ENCODE measurements at regions not wholly inside any gene's neighbourhood (a gene's known extent, or its start where the extent isn't known, plus 50 kb on each side); places are given as distances from the start of the nearest gene placed in this dataset.

GRCh38 chr1:82755191-82755590 is 954.5 kb downstream of the ADGRL2 start:
- no peak for TF ChIP-seq CTCF (IDR thresholded peaks at IDR 0.05)

DNA sequence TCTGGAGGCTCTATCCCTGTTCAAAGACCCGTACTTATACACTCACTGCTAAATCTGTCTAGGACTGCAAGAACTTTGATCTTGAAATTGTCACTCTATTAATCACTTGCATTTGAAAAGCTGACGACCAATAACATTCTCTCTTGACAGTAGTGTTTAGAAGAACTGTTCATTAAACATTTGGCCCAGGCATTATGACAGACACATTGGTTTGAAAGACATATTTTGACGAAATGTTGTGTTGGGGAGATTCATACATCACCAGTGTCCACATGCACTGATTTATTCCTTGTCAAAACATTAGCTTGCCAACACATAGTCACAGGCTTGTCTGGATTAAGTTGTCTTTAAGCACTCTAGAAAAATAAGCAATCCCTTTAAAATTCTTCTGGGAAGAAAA is 951.3 kb downstream of the ADGRL2 start:
- no peak for TF ChIP-seq CTCF (IDR thresholded peaks at IDR 0.05)

- TF ChIP-seq CTCF (IDR thresholded peaks at IDR 0.05), result no peak
Measured at GRCh38 chr1:82733645-82734044, 932.9 kb downstream of the ADGRL2 start.

GRCh38 chr1:82731216-82731615 is 930.5 kb downstream of the ADGRL2 start:
- no peak for TF ChIP-seq CTCF (IDR thresholded peaks at IDR 0.05)

DNA sequence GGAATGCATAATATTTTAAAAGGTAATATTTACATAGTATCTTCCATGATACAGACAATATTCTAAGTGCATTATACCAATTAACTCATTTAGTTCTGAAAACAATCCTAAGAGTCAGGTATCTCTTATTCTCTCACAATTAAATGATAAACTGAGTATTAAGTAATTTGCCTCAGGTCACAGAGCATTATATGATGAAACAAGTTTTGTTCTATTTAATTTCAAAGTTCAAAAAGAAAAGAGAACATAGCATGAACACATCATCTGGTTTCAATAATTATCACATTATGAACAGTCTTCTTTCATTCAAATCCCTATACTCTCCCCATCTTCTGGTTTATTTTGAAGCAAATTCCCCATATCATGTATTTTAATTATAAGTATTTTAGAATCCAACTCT is 927.5 kb downstream of the ADGRL2 start:
- no peak for TF ChIP-seq CTCF (IDR thresholded peaks at IDR 0.05)

GRCh38 chr1:82724246-82724645 is 923.5 kb downstream of the ADGRL2 start:
- TF ChIP-seq CTCF (IDR thresholded peaks at IDR 0.05), result no peak

- TF ChIP-seq CTCF (IDR thresholded peaks at IDR 0.05), result no peak
Measured at GRCh38 chr1:82722608-82723007, 921.9 kb downstream of the ADGRL2 start.

GRCh38 chr1:82721702-82722101 is 921.0 kb downstream of the ADGRL2 start:
- no peak for TF ChIP-seq CTCF (IDR thresholded peaks at IDR 0.05)
